SJCRH30 (cell line): ENCODE measurements at regions not wholly inside any gene's neighbourhood (a gene's known extent, or its start where the extent isn't known, plus 50 kb on each side); places are given as distances from the start of the nearest gene placed in this dataset.

Experiments used
- DNase-seq, 2 experiments: peaks; one replicate each; pipeline ENCODE4 v3.0.0-alpha.2; 2015 to 2020
- H3K27ac ChIP-seq: fragments of 250-450 bp; sonication (Bioruptor Pico); 2 replicates; pipeline ENCODE4 v1.5.1; 2020; ENCODE audit warnings: mild to moderate bottlenecking, moderate library complexity
- H3K27me3 ChIP-seq: fragments of 250-450 bp; sonication (Bioruptor Pico); 2 replicates; pipeline ENCODE4 v1.5.1; 2020; ENCODE audit warnings: mild to moderate bottlenecking, moderate library complexity
- H3K36me3 ChIP-seq: fragments of 250-450 bp; sonication (Bioruptor Pico); 2 replicates; pipeline ENCODE4 v1.5.1; 2020; ENCODE audit warnings: mild to moderate bottlenecking, moderate library complexity
- H3K4me1 ChIP-seq: fragments of 250-450 bp; sonication (Bioruptor Pico); 2 replicates; pipeline ENCODE4 v1.5.1; 2020; ENCODE audit warnings: mild to moderate bottlenecking, moderate library complexity
- H3K4me3 ChIP-seq: fragments of 250-450 bp; sonication (Bioruptor Pico); 2 replicates; pipeline ENCODE4 v1.5.1; 2020; ENCODE audit warnings: mild to moderate bottlenecking, moderate library complexity
- H3K9me3 ChIP-seq: fragments of 250-450 bp; sonication (Bioruptor Pico); replicated peaks from 2 replicates; pipeline ENCODE4 v1.5.1; 2020; ENCODE audit warnings: mild to moderate bottlenecking, moderate library complexity

- no peak overlapping the region for H3K27ac ChIP-seq
- DNase-seq = no peak
- H3K9me3 ChIP-seq = no peaks in the 10 kb centered on the region
- H3K4me3 ChIP-seq = no peak overlapping the region
- no peaks in the 10 kb centered on the region for H3K36me3 ChIP-seq
- H3K27me3 ChIP-seq = no peaks in the 10 kb centered on the region
- H3K4me1 ChIP-seq = no peaks in the 10 kb centered on the region
Observed at GRCh38 chr3:174755833-174756829, 103.0 kb upstream of the NAALADL2 start.

- Histone ChIP-seq H3K4me3 (no peak overlapping the region), H3K27ac (no peak overlapping the region), H3K4me1 (no peaks in the 10 kb centered on the region), H3K36me3 (no peaks in the 10 kb centered on the region), H3K27me3 (no peaks in the 10 kb centered on the region), H3K9me3 (no peaks in the 10 kb centered on the region)
- no peak for DNase-seq
Observed at GRCh38 chr3:174758943-174759342, 100.2 kb upstream of the NAALADL2 start.

GRCh38 chr3:174767406-174767805, 91.7 kb upstream of the NAALADL2 start:
- H3K4me3 ChIP-seq = no peak overlapping the region
- no peaks in the 10 kb centered on the region for H3K4me1 ChIP-seq
- no peaks in the 10 kb centered on the region for H3K27me3 ChIP-seq
- H3K36me3 ChIP-seq = no peaks in the 10 kb centered on the region
- H3K27ac ChIP-seq = no peak overlapping the region
- H3K9me3 ChIP-seq = 0 out of 2 replicates have a peak, but pooled peaks cover 3% of the 10 kb centered on the region
- no peak for DNase-seq

DNA sequence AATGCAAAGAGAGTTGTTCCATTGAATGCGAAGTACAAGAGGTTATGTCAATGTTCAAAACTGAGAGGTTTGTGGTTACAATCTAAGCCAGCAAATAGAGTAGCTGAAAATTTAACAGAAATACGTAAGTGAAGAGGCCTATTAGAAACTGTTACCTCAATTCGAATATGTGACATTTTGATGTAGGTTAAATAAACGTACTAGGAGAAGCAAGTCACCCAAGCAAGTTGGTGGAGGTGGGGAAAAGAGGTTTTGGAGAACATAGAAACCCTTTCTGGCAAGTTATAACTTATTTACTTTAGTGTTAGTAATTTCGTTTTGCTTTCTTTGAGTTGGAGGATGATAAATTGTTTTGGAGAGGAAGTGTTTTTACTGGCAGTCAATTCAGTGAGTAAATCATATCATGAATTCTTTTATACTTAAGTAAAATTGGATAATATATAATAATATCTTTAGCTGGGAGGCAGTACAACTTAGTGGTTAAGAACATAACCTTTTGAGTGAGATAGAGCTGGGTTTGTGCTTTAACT, 91.2 kb upstream of the NAALADL2 start:
- Histone ChIP-seq H3K27ac (no peak overlapping the region), H3K9me3 (0 out of 2 replicates have a peak, but pooled peaks cover 3% of the 10 kb centered on the region), H3K27me3 (no peaks in the 10 kb centered on the region), H3K36me3 (no peaks in the 10 kb centered on the region), H3K4me1 (no peaks in the 10 kb centered on the region), H3K4me3 (no peak overlapping the region)
- DNase-seq = no peak

DNA sequence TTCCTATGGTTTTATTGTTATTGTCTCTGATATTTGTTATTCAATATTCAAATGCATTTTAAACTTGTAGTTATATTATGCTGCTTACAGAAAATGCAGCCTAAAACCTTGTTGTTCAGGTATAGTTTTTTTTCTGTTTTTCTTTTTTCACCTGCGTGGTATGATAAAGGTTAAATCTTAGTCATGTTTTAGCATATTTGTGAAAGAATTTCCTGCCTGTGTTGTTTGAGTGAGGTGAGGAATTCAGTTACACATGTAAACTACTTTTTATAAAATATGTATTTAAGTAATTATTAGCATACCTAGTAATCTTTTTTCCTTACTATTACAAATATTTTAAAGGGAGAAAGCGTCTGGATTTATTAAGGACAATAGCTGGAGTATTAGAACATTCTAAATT, 90.0 kb upstream of the NAALADL2 start:
- Histone ChIP-seq H3K9me3 (0 out of 2 replicates have a peak, but pooled peaks cover 3% of the 10 kb centered on the region), H3K27ac (no peak overlapping the region), H3K27me3 (no peaks in the 10 kb centered on the region), H3K4me3 (no peak overlapping the region), H3K4me1 (no peaks in the 10 kb centered on the region), H3K36me3 (no peaks in the 10 kb centered on the region)
- no peak for DNase-seq

DNA sequence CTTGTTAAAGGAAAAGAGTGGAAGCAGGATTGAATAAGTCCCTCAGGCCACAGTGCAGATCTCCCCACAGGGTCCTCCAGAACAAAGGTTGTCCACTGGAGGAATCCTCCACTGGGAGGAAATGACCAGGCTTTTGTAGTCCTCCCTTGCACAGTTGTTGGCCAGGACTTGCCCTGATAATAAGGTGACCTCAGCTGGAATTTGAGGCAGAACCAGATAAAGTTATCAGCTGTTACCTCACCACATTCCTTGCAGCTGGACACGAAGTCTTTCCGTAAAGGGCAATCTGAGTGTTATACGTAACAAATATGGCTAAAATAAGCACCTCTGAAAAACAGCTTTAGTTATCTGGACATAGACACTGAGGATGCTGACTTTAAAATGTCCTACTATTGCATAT, 83.5 kb upstream of the NAALADL2 start:
- H3K4me3 ChIP-seq = no peak overlapping the region
- DNase-seq = peak; percentile 49 to 51
- H3K4me1 ChIP-seq = peaks cover 19% of the 10 kb centered on the region
- H3K36me3 ChIP-seq = no peaks in the 10 kb centered on the region
- peak overlapping the region; percentile 45 for H3K27ac ChIP-seq
- H3K9me3 ChIP-seq = no peaks in the 10 kb centered on the region; the same call in 1 of the 2 replicates
- no peaks in the 10 kb centered on the region for H3K27me3 ChIP-seq

GRCh38 chr3:174776123-174776522, 83.0 kb upstream of the NAALADL2 start:
- Histone ChIP-seq H3K9me3 (no peaks in the 10 kb centered on the region; the same call in 1 of the 2 replicates), H3K27ac (peak overlapping the region; percentile 45), H3K27me3 (no peaks in the 10 kb centered on the region), H3K4me3 (no peak overlapping the region), H3K4me1 (peaks cover 19% of the 10 kb centered on the region), H3K36me3 (no peaks in the 10 kb centered on the region)
- DNase-seq = peak in 1 of 2 experiments; percentile 9

DNA sequence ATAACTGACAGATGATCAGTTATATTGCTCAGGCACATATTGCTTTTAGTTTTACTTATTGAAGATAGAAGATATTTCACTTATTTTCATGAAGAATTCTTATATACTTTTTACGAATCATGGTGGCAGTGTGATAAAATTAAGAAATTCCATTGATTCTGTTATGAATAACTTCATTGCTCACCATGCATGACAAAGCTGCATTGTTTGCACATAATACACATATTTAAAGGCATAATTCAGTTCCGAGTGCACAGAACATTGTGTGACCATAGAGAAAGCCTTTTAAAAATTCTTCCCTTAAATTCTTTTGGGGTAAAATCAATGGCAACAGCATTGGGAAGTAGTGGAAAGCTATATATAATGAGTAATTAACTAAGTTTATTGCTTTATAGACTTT, 82.5 kb upstream of the NAALADL2 start:
- Histone ChIP-seq H3K4me1 (peaks cover 19% of the 10 kb centered on the region), H3K27me3 (no peaks in the 10 kb centered on the region), H3K27ac (no peak overlapping the region; the same call in 1 of the 2 replicates), H3K9me3 (no peaks in the 10 kb centered on the region; the same call in none of the 2 replicates), H3K4me3 (no peak overlapping the region), H3K36me3 (no peaks in the 10 kb centered on the region)
- DNase-seq = no peak

DNA sequence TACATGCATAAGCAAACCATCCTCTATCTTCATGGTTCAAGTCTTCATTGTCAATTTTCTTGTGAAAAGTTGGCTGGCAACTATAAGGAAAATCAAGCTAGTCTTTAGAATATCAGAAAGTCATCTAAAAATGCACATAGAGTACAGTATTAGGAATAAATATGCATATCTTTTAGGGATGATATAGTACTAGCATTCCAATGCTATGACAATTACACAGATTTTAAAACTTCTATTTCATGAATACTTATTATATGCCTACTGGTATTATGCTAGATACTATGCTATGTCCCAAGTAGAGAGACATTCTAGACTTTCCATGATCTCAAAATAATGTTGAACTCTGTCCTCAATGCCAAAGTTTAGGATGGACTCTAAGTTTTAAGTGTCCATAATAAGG, 81.3 kb upstream of the NAALADL2 start:
- Histone ChIP-seq H3K9me3 (no peaks in the 10 kb centered on the region; the same call in none of the 2 replicates), H3K36me3 (no peaks in the 10 kb centered on the region), H3K4me1 (peaks cover 19% of the 10 kb centered on the region), H3K4me3 (no peak overlapping the region), H3K27me3 (no peaks in the 10 kb centered on the region), H3K27ac (no peak overlapping the region)
- DNase-seq = no peak

- DNase-seq = no peak
- Histone ChIP-seq H3K27ac (no peak overlapping the region), H3K4me3 (no peak overlapping the region), H3K4me1 (no peaks in the 10 kb centered on the region), H3K27me3 (no peaks in the 10 kb centered on the region), H3K36me3 (no peaks in the 10 kb centered on the region), H3K9me3 (no peaks in the 10 kb centered on the region; the same call in 1 of the 2 replicates)
Observed at GRCh38 chr3:174783502-174783901, 75.6 kb upstream of the NAALADL2 start.

DNA sequence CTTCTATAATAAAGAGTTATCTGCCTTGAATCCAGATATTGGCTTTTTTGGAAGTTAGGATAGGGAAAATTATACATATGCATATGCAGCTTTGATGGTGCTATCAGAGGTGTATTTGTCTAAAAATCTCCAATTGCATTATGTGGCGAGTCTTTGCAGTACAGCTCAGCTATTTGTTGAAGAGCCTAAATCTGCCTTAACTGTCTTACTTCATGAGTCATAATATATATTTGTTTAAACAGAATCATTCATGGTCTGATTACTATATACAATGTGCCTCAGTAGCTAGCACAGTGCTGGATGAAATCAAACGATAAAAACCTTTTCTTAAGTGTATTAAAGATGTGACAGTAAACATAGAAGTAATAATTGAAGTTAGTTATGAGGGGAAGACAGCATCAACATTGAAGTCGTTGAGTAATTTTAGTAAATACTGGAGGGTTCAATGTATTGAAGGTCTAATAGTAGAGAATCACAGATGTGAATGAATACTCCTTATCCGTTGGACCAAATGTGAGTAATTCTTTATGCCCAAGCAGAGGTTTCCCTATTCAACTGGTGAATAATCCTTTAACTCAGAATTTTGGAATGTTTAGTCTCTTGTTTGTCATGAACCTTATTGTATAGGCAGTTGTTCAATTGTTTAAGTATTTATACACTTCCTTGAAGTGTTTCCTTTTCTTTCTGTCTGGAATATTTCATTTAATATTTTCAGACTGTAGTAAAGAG, 74.8 kb upstream of the NAALADL2 start:
- no peaks in the 10 kb centered on the region for H3K4me1 ChIP-seq
- H3K27me3 ChIP-seq = no peaks in the 10 kb centered on the region
- no peak for DNase-seq
- no peaks in the 10 kb centered on the region for H3K36me3 ChIP-seq
- H3K9me3 ChIP-seq = no peaks in the 10 kb centered on the region; the same call in 1 of the 2 replicates
- no peak overlapping the region for H3K27ac ChIP-seq
- no peak overlapping the region for H3K4me3 ChIP-seq

DNA sequence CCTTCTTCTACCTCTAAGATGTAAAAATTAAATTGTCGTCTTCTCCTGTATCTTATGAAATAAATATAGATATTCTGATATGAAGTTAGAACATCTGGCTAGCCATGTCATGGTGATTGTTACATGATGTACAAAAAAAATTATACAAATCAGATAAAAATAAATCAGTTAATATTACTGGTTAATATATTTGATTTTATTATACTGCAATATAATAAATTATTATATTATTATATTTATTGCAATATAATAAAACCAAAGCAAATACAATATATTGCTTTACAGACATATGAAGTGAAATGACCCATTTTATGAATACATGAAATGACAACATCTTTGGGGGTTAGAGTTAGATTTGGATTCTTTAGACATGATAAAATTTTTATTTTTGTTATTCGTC, 72.3 kb upstream of the NAALADL2 start:
- Histone ChIP-seq H3K27me3 (no peaks in the 10 kb centered on the region), H3K27ac (no peak overlapping the region), H3K9me3 (no peaks in the 10 kb centered on the region), H3K4me1 (no peaks in the 10 kb centered on the region), H3K4me3 (no peak overlapping the region), H3K36me3 (no peaks in the 10 kb centered on the region)
- no peak for DNase-seq

GRCh38 chr3:174791161-174791560, 68.0 kb upstream of the NAALADL2 start:
- Histone ChIP-seq H3K9me3 (no peaks in the 10 kb centered on the region), H3K36me3 (no peaks in the 10 kb centered on the region), H3K4me1 (no peaks in the 10 kb centered on the region), H3K4me3 (no peak overlapping the region), H3K27me3 (no peaks in the 10 kb centered on the region), H3K27ac (no peak overlapping the region)
- DNase-seq = no peak

DNA sequence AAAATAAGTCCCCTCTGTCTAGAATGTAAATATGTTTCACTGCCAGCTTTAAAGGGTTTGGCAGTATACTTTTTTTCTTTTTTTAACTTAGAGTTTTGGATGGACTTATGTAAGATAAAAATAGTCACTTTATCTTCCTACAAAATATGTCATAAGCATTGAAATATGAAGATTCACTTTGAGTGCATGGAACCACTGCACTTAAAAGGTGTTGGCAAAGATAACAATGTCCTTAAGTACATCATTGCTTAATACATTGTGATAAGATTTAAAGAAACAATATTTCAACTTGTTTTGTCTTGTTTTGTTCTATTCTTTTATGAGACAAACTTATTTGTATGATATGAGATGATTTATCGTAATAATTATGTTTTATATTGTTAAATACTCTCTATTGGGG, 66.3 kb upstream of the NAALADL2 start:
- DNase-seq = no peak
- Histone ChIP-seq H3K4me1 (no peaks in the 10 kb centered on the region), H3K27me3 (no peaks in the 10 kb centered on the region), H3K4me3 (no peak overlapping the region), H3K27ac (no peak overlapping the region), H3K36me3 (no peaks in the 10 kb centered on the region), H3K9me3 (no peaks in the 10 kb centered on the region)
